Bronchial epithelial cell (primary cell): ENCODE measurements at regions not wholly inside any gene's neighbourhood (a gene's known extent, or its start where the extent isn't known, plus 50 kb on each side); places are given as distances from the start of the nearest gene placed in this dataset.

Source experiments
- DNase-seq: peaks from one replicate; pipeline ENCODE4 v3.0.0-alpha.2; 2010; ENCODE audit warnings: low read depth
- FAIRE-seq: peaks from 2 replicates; lab custom pipeline; 2011; peaks lifted over from hg19 to GRCh38; lab: Jason Lieb, UNC
- H3K27me3 ChIP-seq: 2 replicates; pipeline ENCODE4 v1.5.1; 2011; ENCODE audit warnings: low read length; ENCODE audit not compliant: control insufficient read depth, insufficient read depth
- H3K36me3 ChIP-seq: 2 replicates; pipeline ENCODE4 v1.5.1; 2011; ENCODE audit warnings: low read length; ENCODE audit not compliant: control insufficient read depth, insufficient read depth
- H3K4me3 ChIP-seq: 2 replicates; pipeline ENCODE4 v1.5.1; 2011; ENCODE audit warnings: mild to moderate bottlenecking, low read depth, low read length, control low read depth
- CTCF ChIP-seq: IDR thresholded peaks from 2 replicates; pipeline ENCODE4 v1.5.1; 2011; ENCODE audit warnings: mild to moderate bottlenecking, moderate library complexity, low read length, control low read depth, inconsistent platforms; ENCODE audit not compliant: insufficient read depth, severe bottlenecking

- H3K4me3 ChIP-seq: no peak overlapping the region
- no peaks in the 10 kb centered on the region for H3K27me3 ChIP-seq
- FAIRE-seq (no peak), DNase-seq (no peak)
- no peak for TF ChIP-seq CTCF
- no peaks in the 10 kb centered on the region for H3K36me3 ChIP-seq
Measured at GRCh38 chr18:54774423-54774822, 53.9 kb upstream of the RAB27B start.

- FAIRE-seq (no peak), DNase-seq (peak; percentile 7)
- no peak for TF ChIP-seq CTCF
- Histone ChIP-seq H3K27me3 (no peaks in the 10 kb centered on the region), H3K4me3 (no peak overlapping the region), H3K36me3 (no peaks in the 10 kb centered on the region)
Measured at GRCh38 chr18:54774981-54775665, 53.2 kb upstream of the RAB27B start.

GRCh38 chr18:54775686-54776085, 52.6 kb upstream of the RAB27B start:
- peak; percentile 52 for TF ChIP-seq CTCF

GRCh38 chr18:54776282-54776977, 51.8 kb upstream of the RAB27B start:
- peak; percentile 99 for FAIRE-seq
- TF ChIP-seq CTCF: no peak
- peak; percentile 99 for DNase-seq
- Histone ChIP-seq H3K36me3 (no peaks in the 10 kb centered on the region), H3K27me3 (no peaks in the 10 kb centered on the region), H3K4me3 (no peak overlapping the region)

More at GRCh38 chr18:54775686-54776085, 52.6 kb upstream of the RAB27B start:
- no peaks in the 10 kb centered on the region for H3K27me3 ChIP-seq
- H3K4me3 ChIP-seq: no peak overlapping the region
- no peaks in the 10 kb centered on the region for H3K36me3 ChIP-seq
- peak; percentile 93 for DNase-seq
- FAIRE-seq: no peak

GRCh38 chr18:54777118-54777791, 51.0 kb upstream of the RAB27B start:
- Histone ChIP-seq H3K36me3 (no peaks in the 10 kb centered on the region), H3K4me3 (no peak overlapping the region), H3K27me3 (no peaks in the 10 kb centered on the region)
- DNase-seq (peak; percentile 23), FAIRE-seq (no peak)
- TF ChIP-seq CTCF: no peak
